HCT116 (cell line): ENCODE measurements at regions not wholly inside any gene's neighbourhood (a gene's known extent, or its start where the extent isn't known, plus 50 kb on each side); places are given as distances from the start of the nearest gene placed in this dataset.

Experiments
- CTCF ChIP-seq, 3 experiments: fragments of 200-600 bp in 1 of 3; sonication (generic) in 1 of 3; IDR thresholded peaks in 2 of 3; conservative IDR thresholded peaks in 1 of 3; 2 replicates each; pipeline ENCODE4 v1.5.1; 2012 to 2017; ENCODE audit warnings: low read depth in 2 of 3, low read length in 2 of 3, antibody characterized with exemption in 1 of 3, borderline replicate concordance in 1 of 3, control low read depth in 1 of 3, mild to moderate bottlenecking in 1 of 3, mixed read lengths in 1 of 3, mixed run types in 1 of 3, moderate library complexity in 1 of 3; ENCODE audit not compliant: insufficient read depth in 1 of 3
- EZH2 ChIP-seq: fragments of 200-600 bp; sonication (generic); IDR thresholded peaks from 2 replicates; pipeline ENCODE4 v1.6.1; 2017; ENCODE audit warnings: antibody characterized with exemption, mixed run types
- MAX ChIP-seq: IDR thresholded peaks from 2 replicates; pipeline ENCODE4 v1.6.1; 2012
- POLR2A ChIP-seq: IDR thresholded peaks from 2 replicates; pipeline ENCODE4 v1.7.0; 2011; ENCODE audit warnings: borderline replicate concordance; ENCODE audit not compliant: insufficient read depth, insufficient read length; ENCODE audit errors: extremely low read depth
- POLR2AphosphoS5 ChIP-seq: IDR thresholded peaks from 2 replicates; pipeline ENCODE4 v1.6.1; 2011; ENCODE audit warnings: mild to moderate bottlenecking, low read depth, low read length, moderate library complexity
- SIN3A ChIP-seq: IDR thresholded peaks from 2 replicates; pipeline ENCODE4 v1.6.1; 2012; ENCODE audit warnings: low read depth
- SP1 ChIP-seq: IDR thresholded peaks from 2 replicates; pipeline ENCODE4 v1.6.1; 2012; ENCODE audit warnings: low read depth
- SRF ChIP-seq: IDR thresholded peaks from 2 replicates; pipeline ENCODE4 v1.6.1; 2012; ENCODE audit warnings: low read depth
- YY1 ChIP-seq: IDR thresholded peaks from 2 replicates; pipeline ENCODE4 v1.6.1; 2011; ENCODE audit warnings: low read length, low read depth, moderate library complexity, mild to moderate bottlenecking; ENCODE audit not compliant: insufficient replicate concordance; ENCODE audit errors: extremely low read depth
- ZFX ChIP-seq: fragments of 450-650 bp; IDR thresholded peaks from 2 replicates; pipeline ENCODE4 v1.6.1; 2017
- ZNF274 ChIP-seq: fragments of 200-500 bp; sonication (Bioruptor generic); IDR thresholded peaks from 2 replicates; pipeline ENCODE4 v1.6.1; 2014; ENCODE audit warnings: mild to moderate bottlenecking, low read depth, low read length, inconsistent platforms

GRCh38 chr1:209223791-209224190 is 359.7 kb upstream of the CAMK1G start:
- TF ChIP-seq CTCF (IDR thresholded peaks at IDR 0.05 in 2 of 3, conservative IDR thresholded peaks at IDR 0.05 in 1 of 3; ENCODE audit: borderline replicate concordance in 1 of 3, insufficient read depth in 1 of 3, low read depth in 2 of 3, low read length in 2 of 3) (no peak), MAX (no peak), ZFX (no peak), POLR2AphosphoS5 (no peak), SIN3A (no peak), SRF (no peak), SP1 (no peak), POLR2A (no peak), YY1 (no peak), ZNF274 (no peak), EZH2 (no peak)
